ENCODE measurements at regions not wholly inside any gene's neighbourhood (a gene's known extent, or its start where the extent isn't known, plus 50 kb on each side); places are given as distances from the start of the nearest gene placed in this dataset.

DNA sequence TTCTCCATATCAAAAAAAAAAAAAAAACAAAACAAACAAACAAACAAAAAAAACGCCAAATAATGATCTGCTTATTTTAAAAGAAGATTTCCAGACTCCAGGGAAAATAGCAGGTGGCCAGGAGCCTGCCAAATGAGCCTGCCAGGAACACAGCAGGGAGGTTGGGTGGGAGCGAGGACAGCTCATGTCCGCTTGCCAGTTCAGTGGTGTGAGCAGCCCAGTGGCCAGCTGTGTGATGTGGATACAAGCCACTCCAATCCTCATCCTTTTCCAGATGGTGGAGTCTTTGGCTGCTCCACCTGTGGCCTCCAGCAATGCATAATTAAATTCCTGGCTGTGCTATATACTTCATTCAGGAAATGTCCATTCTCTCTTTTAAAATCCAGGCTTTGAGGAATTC, 1025.1 kb upstream of the C9orf72 start (continued):
- TF ChIP-seq, protein P1, sequence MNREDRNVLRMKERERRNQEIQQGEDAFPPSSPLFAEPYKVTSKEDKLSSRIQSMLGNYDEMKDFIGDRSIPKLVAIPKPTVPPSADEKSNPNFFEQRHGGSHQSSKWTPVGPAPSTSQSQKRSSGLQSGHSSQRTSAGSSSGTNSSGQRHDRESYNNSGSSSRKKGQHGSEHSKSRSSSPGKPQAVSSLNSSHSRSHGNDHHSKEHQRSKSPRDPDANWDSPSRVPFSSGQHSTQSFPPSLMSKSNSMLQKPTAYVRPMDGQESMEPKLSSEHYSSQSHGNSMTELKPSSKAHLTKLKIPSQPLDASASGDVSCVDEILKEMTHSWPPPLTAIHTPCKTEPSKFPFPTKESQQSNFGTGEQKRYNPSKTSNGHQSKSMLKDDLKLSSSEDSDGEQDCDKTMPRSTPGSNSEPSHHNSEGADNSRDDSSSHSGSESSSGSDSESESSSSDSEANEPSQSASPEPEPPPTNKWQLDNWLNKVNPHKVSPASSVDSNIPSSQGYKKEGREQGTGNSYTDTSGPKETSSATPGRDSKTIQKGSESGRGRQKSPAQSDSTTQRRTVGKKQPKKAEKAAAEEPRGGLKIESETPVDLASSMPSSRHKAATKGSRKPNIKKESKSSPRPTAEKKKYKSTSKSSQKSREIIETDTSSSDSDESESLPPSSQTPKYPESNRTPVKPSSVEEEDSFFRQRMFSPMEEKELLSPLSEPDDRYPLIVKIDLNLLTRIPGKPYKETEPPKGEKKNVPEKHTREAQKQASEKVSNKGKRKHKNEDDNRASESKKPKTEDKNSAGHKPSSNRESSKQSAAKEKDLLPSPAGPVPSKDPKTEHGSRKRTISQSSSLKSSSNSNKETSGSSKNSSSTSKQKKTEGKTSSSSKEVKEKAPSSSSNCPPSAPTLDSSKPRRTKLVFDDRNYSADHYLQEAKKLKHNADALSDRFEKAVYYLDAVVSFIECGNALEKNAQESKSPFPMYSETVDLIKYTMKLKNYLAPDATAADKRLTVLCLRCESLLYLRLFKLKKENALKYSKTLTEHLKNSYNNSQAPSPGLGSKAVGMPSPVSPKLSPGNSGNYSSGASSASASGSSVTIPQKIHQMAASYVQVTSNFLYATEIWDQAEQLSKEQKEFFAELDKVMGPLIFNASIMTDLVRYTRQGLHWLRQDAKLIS (CRISPR knock-in tag; IDR thresholded peaks at IDR 0.05), result no peak
- TF ChIP-seq, protein P2, sequence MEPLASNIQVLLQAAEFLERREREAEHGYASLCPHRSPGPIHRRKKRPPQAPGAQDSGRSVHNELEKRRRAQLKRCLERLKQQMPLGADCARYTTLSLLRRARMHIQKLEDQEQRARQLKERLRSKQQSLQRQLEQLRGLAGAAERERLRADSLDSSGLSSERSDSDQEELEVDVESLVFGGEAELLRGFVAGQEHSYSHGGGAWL (CRISPR knock-in tag; IDR thresholded peaks at IDR 0.05), result no peak
- TF ChIP-seq SOX13 (IDR thresholded peaks at IDR 0.05) (no peak), SOX13 (CRISPR knock-in tag; conservative IDR thresholded peaks at IDR 0.05 in 1 of 2, IDR thresholded peaks at IDR 0.05 in 1 of 2) (no peak)

DNA sequence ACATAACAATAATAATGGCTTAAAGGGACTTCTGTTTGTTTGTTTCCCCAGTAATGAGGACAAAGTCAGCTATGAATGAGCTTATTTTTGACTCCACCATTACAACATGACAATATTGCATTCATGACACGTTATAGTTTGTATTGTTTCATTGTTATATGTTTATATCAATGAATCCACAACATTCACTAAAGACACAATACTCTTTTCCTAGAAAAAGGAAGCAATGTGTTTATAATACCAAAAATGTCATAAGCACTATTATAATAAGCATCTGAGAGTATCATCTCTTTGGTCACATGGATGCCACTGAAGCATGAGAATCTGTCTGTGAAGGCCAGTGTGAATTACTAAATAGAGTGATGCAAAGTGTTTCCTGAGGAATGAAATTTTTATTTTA, 1026.9 kb upstream of the C9orf72 start:
- no peak overlapping the region for H3K9ac ChIP-seq (ENCODE audit: insufficient read depth, low read depth, low read length)
- POLR2A ChIA-PET, result no interaction called here
- H4K20me1 ChIP-seq (ENCODE audit: insufficient read depth, low read length), result no peaks in the 10 kb centered on the region
- 0% methylated on average over 1 of the region's 1 CpG for WGBS (ENCODE audit: low lambda C conversion rate)
- no peak for ATAC-seq
- H3K4me2 ChIP-seq (ENCODE audit: low read depth, low read length), result no peak overlapping the region
- no peaks in the 10 kb centered on the region for H3K27me3 ChIP-seq (ENCODE audit: control insufficient read depth in 1 of 2, insufficient read depth in 2 of 2, low read length in 2 of 2)
- H3K27ac ChIP-seq (ENCODE audit: extremely low read length, insufficient read depth, low read length), result no peak overlapping the region
- no peak overlapping the region for H2AFZ ChIP-seq (ENCODE audit: low read length)
- H3K4me3 ChIP-seq (replicated peaks in 1 of 3; ENCODE audit: insufficient read depth in 1 of 3, low read depth in 2 of 3, low read length in 3 of 3), result no peak overlapping the region
- no peak for FAIRE-seq
- no TSS peak for BruUV-seq (replicated peaks)
- H3K9me3 ChIP-seq (ENCODE audit: low read length), result no peaks in the 10 kb centered on the region
- in situ Hi-C loops (cut with HindIII; ENCODE audit: extremely low pct_ligation_motif_present, low pct_unique_long_range_greater_than_20kb), result no loop called here
- H3K4me1 ChIP-seq (ENCODE audit: insufficient read depth, low read length), result no peaks in the 10 kb centered on the region
- no peak for DNase-seq (ENCODE audit: low spot score)
- intact Hi-C loops (cut with micrococcal nuclease; ENCODE audit: unreplicated experiment), result no loop called here
- H3K79me2 ChIP-seq (ENCODE audit: insufficient read depth, low read length), result no peaks in the 10 kb centered on the region
- H3K36me3 ChIP-seq (replicated peaks in 1 of 2; ENCODE audit: control insufficient read depth in 1 of 2, insufficient read depth in 2 of 2, low read length in 2 of 2), result no peaks in the 10 kb centered on the region
- CTCF ChIA-PET (ENCODE audit: low intra/inter-chr PET ratio, low total read pairs), result no interaction called here
- no peak for TF ChIP-seq GLI4 (CRISPR knock-in tag; IDR thresholded peaks at IDR 0.05; ENCODE audit: borderline replicate concordance)
- no peak for TF ChIP-seq MAZ (IDR thresholded peaks at IDR 0.05; ENCODE audit: borderline replicate concordance, low read depth, low read length)
- TF ChIP-seq MAZ (CRISPR knock-in tag; IDR thresholded peaks at IDR 0.05; ENCODE audit: low read depth), result no peak
- no peak for TF ChIP-seq MAFK (conservative IDR thresholded peaks at IDR 0.05 in 1 of 2, IDR thresholded peaks at IDR 0.05 in 1 of 2; ENCODE audit: low read length in 2 of 2)
- TF ChIP-seq ZNF143 (CRISPR knock-in tag; IDR thresholded peaks at IDR 0.05), result no peak
- TF ChIP-seq ZNF670 (CRISPR knock-in tag; IDR thresholded peaks at IDR 0.05; ENCODE audit: borderline replicate concordance), result no peak
- TF ChIP-seq, protein P3, sequence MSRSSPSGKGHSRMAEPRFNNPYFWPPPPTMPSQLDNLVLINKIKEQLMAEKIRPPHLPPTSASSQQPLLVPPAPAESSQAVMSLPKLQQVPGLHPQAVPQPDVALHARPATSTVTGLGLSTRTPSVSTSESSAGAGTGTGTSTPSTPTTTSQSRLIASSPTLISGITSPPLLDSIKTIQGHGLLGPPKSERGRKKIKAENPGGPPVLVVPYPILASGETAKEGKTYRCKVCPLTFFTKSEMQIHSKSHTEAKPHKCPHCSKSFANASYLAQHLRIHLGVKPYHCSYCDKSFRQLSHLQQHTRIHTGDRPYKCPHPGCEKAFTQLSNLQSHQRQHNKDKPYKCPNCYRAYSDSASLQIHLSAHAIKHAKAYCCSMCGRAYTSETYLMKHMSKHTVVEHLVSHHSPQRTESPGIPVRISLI (CRISPR knock-in tag; IDR thresholded peaks at IDR 0.05; ENCODE audit: borderline replicate concordance), result no peak
- TF ChIP-seq SIX1 (CRISPR knock-in tag; IDR thresholded peaks at IDR 0.05; ENCODE audit: borderline replicate concordance), result no peak
- TF ChIP-seq ZSCAN25 (CRISPR knock-in tag; IDR thresholded peaks at IDR 0.05), result no peak
- no peak for TF ChIP-seq ZSCAN29 (CRISPR knock-in tag; conservative IDR thresholded peaks at IDR 0.05)
- no peak for TF ChIP-seq MYC (CRISPR knock-in tag; IDR thresholded peaks at IDR 0.05; ENCODE audit: borderline replicate concordance)
- TF ChIP-seq ZNF652 (CRISPR knock-in tag; IDR thresholded peaks at IDR 0.05; ENCODE audit: borderline replicate concordance, low read depth), result no peak
- TF ChIP-seq ZNF331 (CRISPR knock-in tag; IDR thresholded peaks at IDR 0.05), result no peak
- no peak for TF ChIP-seq PLRG1 (conservative IDR thresholded peaks at IDR 0.05)
- TF ChIP-seq, protein P4, sequence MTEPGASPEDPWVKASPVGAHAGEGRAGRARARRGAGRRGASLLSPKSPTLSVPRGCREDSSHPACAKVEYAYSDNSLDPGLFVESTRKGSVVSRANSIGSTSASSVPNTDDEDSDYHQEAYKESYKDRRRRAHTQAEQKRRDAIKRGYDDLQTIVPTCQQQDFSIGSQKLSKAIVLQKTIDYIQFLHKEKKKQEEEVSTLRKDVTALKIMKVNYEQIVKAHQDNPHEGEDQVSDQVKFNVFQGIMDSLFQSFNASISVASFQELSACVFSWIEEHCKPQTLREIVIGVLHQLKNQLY (CRISPR knock-in tag; IDR thresholded peaks at IDR 0.05), result no peak
- TF ChIP-seq SP4 (CRISPR knock-in tag; IDR thresholded peaks at IDR 0.05), result no peak
